WTC11 (cell line): ENCODE measurements at regions not wholly inside any gene's neighbourhood (a gene's known extent, or its start where the extent isn't known, plus 50 kb on each side); places are given as distances from the start of the nearest gene placed in this dataset.

ENCODE experiments used
- ATAC-seq: fragments of 200-7000 bp; cut with Tn5 transposase; 2 replicates; pipeline ENCODE4 v1.10.0; 2021; ENCODE audit warnings: mild to moderate bottlenecking, moderate library complexity
- CTCF ChIA-PET: fragments of 300-600 bp; sonication (Branson Sonifier 250); formaldehyde crosslinking; loops from one replicate; lab custom pipeline; 2021; ENCODE audit warnings: antibody characterized with exemption; lab: Charles Lee
- POLR2A ChIA-PET: fragments of 350-600 bp; sonication (Branson Sonifier 250); formaldehyde crosslinking; loops from one replicate; lab custom pipeline; 2021; ENCODE audit warnings: antibody characterized with exemption; lab: Charles Lee
- DNase-seq: peaks from one replicate; pipeline ENCODE4 v3.0.0; 2021; ENCODE audit warnings: low spot score
- H3K27ac Mint-ChIP-seq: 2 replicates; pipeline ENCODE4 v1.8.0; 2021; ENCODE audit warnings: mixed read lengths
- H3K27me3 Mint-ChIP-seq: 2 replicates; pipeline ENCODE4 v1.8.0; 2021; ENCODE audit warnings: low read depth, mild to moderate bottlenecking, moderate library complexity, mixed read lengths
- H3K36me3 Mint-ChIP-seq: 2 replicates; pipeline ENCODE4 v1.8.0; 2021; ENCODE audit warnings: mixed read lengths
- H3K4me1 Mint-ChIP-seq: 2 replicates; pipeline ENCODE4 v1.8.0; 2022; ENCODE audit warnings: mixed read lengths
- H3K4me3 Mint-ChIP-seq: 2 replicates; pipeline ENCODE4 v1.8.0; 2021; ENCODE audit warnings: mild to moderate bottlenecking, moderate library complexity, mixed read lengths
- H3K9me3 Mint-ChIP-seq: 2 replicates; pipeline ENCODE4 v1.8.0; 2021; ENCODE audit warnings: mixed read lengths
- CREB1 ChIP-seq: sonication (generic); formaldehyde crosslinking; IDR thresholded peaks from 2 replicates; pipeline ENCODE4 v1.8.0; 2023; ENCODE audit warnings: mild to moderate bottlenecking, missing genetic modification reagents
- FOXK1 ChIP-seq: sonication (generic); formaldehyde crosslinking; IDR thresholded peaks from 2 replicates; pipeline ENCODE4 v1.8.0; 2022; ENCODE audit warnings: mild to moderate bottlenecking, moderate library complexity, missing genetic modification reagents
- JAZF1 ChIP-seq: fragments of 250-450 bp; sonication (Bioruptor Pico); IDR thresholded peaks from 2 replicates; pipeline ENCODE4 v1.9.0; 2021; ENCODE audit warnings: moderate library complexity, mild to moderate bottlenecking, inconsistent platforms
- KAT7 ChIP-seq: sonication (generic); formaldehyde crosslinking; IDR thresholded peaks from 2 replicates; pipeline ENCODE4 v1.8.1; 2023; ENCODE audit warnings: missing genetic modification reagents, mild to moderate bottlenecking, borderline replicate concordance
- MYBL2 ChIP-seq: sonication (generic); formaldehyde crosslinking; IDR thresholded peaks from 2 replicates; pipeline ENCODE4 v1.8.1; 2023; ENCODE audit warnings: mild to moderate bottlenecking, moderate library complexity, missing genetic modification reagents
- NFYB ChIP-seq: sonication (generic); formaldehyde crosslinking; conservative IDR thresholded peaks from 2 replicates; pipeline ENCODE4 v1.8.0; 2022; ENCODE audit warnings: low read depth, missing genetic modification reagents
- TEAD4 ChIP-seq: sonication (generic); formaldehyde crosslinking; IDR thresholded peaks from 2 replicates; pipeline ENCODE4 v1.8.0; 2022; ENCODE audit warnings: mild to moderate bottlenecking, missing genetic modification reagents
- ZNF671 ChIP-seq: fragments of 250-450 bp; sonication (Bioruptor Pico); IDR thresholded peaks from 2 replicates; pipeline ENCODE4 v1.8.0; 2021; ENCODE audit warnings: mild to moderate bottlenecking
- TF ChIP-seq, protein P1 (sequence below): fragments of 250-450 bp; sonication (Bioruptor Pico); IDR thresholded peaks from 2 replicates; pipeline ENCODE4 v1.9.0; 2021; ENCODE audit warnings: mild to moderate bottlenecking, borderline replicate concordance
- TF ChIP-seq, protein P2 (sequence below): sonication (generic); formaldehyde crosslinking; IDR thresholded peaks from 2 replicates; pipeline ENCODE4 v1.8.0; 2022; ENCODE audit warnings: mild to moderate bottlenecking, missing genetic modification reagents
- TF ChIP-seq, protein P3 (sequence below): sonication (generic); formaldehyde crosslinking; conservative IDR thresholded peaks from 2 replicates; pipeline ENCODE4 v1.8.1; 2023; ENCODE audit warnings: mild to moderate bottlenecking, low read depth, missing genetic modification reagents, moderate library complexity
- TF ChIP-seq, protein P4 (sequence below): sonication (generic); formaldehyde crosslinking; IDR thresholded peaks from 2 replicates; pipeline ENCODE4 v1.8.0; 2022; ENCODE audit warnings: missing genetic modification reagents
- TF ChIP-seq, protein P5 (sequence below): sonication (generic); formaldehyde crosslinking; IDR thresholded peaks from 2 replicates; pipeline ENCODE4 v1.8.1; 2022; ENCODE audit warnings: mild to moderate bottlenecking, moderate library complexity, missing genetic modification reagents
- TF ChIP-seq, protein P6 (sequence below): fragments of 250-450 bp; sonication (Bioruptor Pico); IDR thresholded peaks from 2 replicates; pipeline ENCODE4 v2.1.2; 2022; ENCODE audit warnings: mild to moderate bottlenecking, moderate library complexity
- TF ChIP-seq, protein P7 (sequence below): sonication (generic); formaldehyde crosslinking; IDR thresholded peaks from 2 replicates; pipeline ENCODE4 v1.8.1; 2022; ENCODE audit warnings: mild to moderate bottlenecking, missing genetic modification reagents, moderate library complexity, borderline replicate concordance
- TF ChIP-seq, protein P8 (sequence below): sonication (generic); formaldehyde crosslinking; conservative IDR thresholded peaks from 2 replicates; pipeline ENCODE4 v1.8.1; 2022; ENCODE audit warnings: mild to moderate bottlenecking, missing genetic modification reagents
- TF ChIP-seq, protein P9 (sequence below): sonication (generic); formaldehyde crosslinking; IDR thresholded peaks from 2 replicates; pipeline ENCODE4 v1.8.0; 2022; ENCODE audit warnings: mild to moderate bottlenecking, missing genetic modification reagents
- TF ChIP-seq, protein P10 (sequence below): sonication (generic); formaldehyde crosslinking; IDR thresholded peaks from 2 replicates; pipeline ENCODE4 v1.8.0; 2023; ENCODE audit warnings: missing genetic modification reagents

DNA sequence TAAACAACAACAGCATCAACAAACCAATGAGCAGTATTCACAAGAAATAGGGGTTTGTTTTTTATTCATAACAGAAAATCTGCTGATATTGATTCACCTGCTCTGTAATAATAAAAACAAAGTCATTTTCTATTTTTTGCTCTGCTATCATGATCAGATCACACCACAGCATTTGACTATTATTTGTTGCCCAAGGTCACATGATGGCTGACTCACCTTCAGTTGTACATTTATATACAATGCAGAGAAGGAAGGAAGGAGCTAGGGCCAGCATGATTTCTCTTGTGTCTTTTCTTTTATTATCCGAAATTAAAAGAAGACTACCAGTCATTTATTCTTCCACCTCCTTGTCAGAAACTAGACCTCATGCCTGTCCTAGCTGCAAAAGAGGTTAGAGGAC lies 1427.7 kb upstream of the CELF4 start (continued):
- TF ChIP-seq, protein P1, sequence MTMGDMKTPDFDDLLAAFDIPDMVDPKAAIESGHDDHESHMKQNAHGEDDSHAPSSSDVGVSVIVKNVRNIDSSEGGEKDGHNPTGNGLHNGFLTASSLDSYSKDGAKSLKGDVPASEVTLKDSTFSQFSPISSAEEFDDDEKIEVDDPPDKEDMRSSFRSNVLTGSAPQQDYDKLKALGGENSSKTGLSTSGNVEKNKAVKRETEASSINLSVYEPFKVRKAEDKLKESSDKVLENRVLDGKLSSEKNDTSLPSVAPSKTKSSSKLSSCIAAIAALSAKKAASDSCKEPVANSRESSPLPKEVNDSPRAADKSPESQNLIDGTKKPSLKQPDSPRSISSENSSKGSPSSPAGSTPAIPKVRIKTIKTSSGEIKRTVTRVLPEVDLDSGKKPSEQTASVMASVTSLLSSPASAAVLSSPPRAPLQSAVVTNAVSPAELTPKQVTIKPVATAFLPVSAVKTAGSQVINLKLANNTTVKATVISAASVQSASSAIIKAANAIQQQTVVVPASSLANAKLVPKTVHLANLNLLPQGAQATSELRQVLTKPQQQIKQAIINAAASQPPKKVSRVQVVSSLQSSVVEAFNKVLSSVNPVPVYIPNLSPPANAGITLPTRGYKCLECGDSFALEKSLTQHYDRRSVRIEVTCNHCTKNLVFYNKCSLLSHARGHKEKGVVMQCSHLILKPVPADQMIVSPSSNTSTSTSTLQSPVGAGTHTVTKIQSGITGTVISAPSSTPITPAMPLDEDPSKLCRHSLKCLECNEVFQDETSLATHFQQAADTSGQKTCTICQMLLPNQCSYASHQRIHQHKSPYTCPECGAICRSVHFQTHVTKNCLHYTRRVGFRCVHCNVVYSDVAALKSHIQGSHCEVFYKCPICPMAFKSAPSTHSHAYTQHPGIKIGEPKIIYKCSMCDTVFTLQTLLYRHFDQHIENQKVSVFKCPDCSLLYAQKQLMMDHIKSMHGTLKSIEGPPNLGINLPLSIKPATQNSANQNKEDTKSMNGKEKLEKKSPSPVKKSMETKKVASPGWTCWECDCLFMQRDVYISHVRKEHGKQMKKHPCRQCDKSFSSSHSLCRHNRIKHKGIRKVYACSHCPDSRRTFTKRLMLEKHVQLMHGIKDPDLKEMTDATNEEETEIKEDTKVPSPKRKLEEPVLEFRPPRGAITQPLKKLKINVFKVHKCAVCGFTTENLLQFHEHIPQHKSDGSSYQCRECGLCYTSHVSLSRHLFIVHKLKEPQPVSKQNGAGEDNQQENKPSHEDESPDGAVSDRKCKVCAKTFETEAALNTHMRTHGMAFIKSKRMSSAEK (CRISPR knock-in tag): no peak
- no peak for TF ChIP-seq MYBL2 (CRISPR knock-in tag)
- TF ChIP-seq, protein P2, sequence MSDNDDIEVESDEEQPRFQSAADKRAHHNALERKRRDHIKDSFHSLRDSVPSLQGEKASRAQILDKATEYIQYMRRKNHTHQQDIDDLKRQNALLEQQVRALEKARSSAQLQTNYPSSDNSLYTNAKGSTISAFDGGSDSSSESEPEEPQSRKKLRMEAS (CRISPR knock-in tag): no peak
- TF ChIP-seq TEAD4: no peak
- no peak for TF ChIP-seq FOXK1 (CRISPR knock-in tag)

DNA sequence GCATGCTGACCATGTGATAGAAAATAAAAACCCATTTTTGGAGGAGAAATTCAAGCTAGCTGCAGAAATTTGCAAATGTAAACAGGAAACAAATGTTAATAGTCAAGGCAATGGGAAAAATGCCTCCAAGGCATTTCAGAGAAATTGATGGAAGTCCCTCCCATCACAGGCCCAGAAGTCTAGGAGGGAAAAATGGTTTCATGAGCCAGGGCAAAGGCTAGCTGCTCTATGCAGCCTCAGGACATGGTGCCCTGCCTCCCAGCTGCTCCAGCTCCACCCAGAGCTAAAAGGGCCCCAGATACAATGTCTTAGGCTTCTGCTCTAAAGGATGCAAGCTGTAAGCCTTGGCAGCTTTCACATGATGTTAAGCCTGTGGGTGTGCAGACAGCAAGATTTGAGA lies 1419.4 kb upstream of the CELF4 start:
- Mint-ChIP-seq H3K36me3 (peaks cover 20% of the 10 kb centered on the region), H3K27me3 (no peaks in the 10 kb centered on the region; the same call in 1 of the 2 replicates), H3K9me3 (peaks cover 34% of the 10 kb centered on the region), H3K27ac (no peak overlapping the region), H3K4me3 (no peak overlapping the region), H3K4me1 (no peaks in the 10 kb centered on the region)
- CTCF ChIA-PET: no interaction called here
- DNase-seq (no peak), ATAC-seq (no peak)
- POLR2A ChIA-PET: no interaction called here
- TF ChIP-seq JAZF1 (CRISPR knock-in tag) (no peak), CREB1 (no peak), KAT7 (CRISPR knock-in tag) (no peak), NFYB (CRISPR knock-in tag) (no peak), ZNF671 (CRISPR knock-in tag) (no peak)
- TF ChIP-seq, protein P3, sequence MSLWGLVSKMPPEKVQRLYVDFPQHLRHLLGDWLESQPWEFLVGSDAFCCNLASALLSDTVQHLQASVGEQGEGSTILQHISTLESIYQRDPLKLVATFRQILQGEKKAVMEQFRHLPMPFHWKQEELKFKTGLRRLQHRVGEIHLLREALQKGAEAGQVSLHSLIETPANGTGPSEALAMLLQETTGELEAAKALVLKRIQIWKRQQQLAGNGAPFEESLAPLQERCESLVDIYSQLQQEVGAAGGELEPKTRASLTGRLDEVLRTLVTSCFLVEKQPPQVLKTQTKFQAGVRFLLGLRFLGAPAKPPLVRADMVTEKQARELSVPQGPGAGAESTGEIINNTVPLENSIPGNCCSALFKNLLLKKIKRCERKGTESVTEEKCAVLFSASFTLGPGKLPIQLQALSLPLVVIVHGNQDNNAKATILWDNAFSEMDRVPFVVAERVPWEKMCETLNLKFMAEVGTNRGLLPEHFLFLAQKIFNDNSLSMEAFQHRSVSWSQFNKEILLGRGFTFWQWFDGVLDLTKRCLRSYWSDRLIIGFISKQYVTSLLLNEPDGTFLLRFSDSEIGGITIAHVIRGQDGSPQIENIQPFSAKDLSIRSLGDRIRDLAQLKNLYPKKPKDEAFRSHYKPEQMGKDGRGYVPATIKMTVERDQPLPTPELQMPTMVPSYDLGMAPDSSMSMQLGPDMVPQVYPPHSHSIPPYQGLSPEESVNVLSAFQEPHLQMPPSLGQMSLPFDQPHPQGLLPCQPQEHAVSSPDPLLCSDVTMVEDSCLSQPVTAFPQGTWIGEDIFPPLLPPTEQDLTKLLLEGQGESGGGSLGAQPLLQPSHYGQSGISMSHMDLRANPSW (CRISPR knock-in tag): no peak
- TF ChIP-seq, protein P4, sequence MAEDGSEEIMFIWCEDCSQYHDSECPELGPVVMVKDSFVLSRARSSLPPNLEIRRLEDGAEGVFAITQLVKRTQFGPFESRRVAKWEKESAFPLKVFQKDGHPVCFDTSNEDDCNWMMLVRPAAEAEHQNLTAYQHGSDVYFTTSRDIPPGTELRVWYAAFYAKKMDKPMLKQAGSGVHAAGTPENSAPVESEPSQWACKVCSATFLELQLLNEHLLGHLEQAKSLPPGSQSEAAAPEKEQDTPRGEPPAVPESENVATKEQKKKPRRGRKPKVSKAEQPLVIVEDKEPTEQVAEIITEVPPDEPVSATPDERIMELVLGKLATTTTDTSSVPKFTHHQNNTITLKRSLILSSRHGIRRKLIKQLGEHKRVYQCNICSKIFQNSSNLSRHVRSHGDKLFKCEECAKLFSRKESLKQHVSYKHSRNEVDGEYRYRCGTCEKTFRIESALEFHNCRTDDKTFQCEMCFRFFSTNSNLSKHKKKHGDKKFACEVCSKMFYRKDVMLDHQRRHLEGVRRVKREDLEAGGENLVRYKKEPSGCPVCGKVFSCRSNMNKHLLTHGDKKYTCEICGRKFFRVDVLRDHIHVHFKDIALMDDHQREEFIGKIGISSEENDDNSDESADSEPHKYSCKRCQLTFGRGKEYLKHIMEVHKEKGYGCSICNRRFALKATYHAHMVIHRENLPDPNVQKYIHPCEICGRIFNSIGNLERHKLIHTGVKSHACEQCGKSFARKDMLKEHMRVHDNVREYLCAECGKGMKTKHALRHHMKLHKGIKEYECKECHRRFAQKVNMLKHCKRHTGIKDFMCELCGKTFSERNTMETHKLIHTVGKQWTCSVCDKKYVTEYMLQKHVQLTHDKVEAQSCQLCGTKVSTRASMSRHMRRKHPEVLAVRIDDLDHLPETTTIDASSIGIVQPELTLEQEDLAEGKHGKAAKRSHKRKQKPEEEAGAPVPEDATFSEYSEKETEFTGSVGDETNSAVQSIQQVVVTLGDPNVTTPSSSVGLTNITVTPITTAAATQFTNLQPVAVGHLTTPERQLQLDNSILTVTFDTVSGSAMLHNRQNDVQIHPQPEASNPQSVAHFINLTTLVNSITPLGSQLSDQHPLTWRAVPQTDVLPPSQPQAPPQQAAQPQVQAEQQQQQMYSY (CRISPR knock-in tag): no peak
- TF ChIP-seq, protein P5, sequence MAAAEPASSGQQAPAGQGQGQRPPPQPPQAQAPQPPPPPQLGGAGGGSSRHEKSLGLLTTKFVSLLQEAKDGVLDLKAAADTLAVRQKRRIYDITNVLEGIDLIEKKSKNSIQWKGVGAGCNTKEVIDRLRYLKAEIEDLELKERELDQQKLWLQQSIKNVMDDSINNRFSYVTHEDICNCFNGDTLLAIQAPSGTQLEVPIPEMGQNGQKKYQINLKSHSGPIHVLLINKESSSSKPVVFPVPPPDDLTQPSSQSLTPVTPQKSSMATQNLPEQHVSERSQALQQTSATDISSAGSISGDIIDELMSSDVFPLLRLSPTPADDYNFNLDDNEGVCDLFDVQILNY (CRISPR knock-in tag): no peak
- TF ChIP-seq, protein P6, sequence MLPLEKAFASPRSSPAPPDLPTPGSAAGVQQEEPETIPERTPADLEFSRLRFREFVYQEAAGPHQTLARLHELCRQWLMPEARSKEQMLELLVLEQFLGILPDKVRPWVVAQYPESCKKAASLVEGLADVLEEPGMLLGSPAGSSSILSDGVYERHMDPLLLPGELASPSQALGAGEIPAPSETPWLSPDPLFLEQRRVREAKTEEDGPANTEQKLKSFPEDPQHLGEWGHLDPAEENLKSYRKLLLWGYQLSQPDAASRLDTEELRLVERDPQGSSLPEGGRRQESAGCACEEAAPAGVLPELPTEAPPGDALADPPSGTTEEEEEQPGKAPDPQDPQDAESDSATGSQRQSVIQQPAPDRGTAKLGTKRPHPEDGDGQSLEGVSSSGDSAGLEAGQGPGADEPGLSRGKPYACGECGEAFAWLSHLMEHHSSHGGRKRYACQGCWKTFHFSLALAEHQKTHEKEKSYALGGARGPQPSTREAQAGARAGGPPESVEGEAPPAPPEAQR: no peak
- TF ChIP-seq, protein P7, sequence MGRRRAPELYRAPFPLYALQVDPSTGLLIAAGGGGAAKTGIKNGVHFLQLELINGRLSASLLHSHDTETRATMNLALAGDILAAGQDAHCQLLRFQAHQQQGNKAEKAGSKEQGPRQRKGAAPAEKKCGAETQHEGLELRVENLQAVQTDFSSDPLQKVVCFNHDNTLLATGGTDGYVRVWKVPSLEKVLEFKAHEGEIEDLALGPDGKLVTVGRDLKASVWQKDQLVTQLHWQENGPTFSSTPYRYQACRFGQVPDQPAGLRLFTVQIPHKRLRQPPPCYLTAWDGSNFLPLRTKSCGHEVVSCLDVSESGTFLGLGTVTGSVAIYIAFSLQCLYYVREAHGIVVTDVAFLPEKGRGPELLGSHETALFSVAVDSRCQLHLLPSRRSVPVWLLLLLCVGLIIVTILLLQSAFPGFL: no peak
- TF ChIP-seq, protein P8, sequence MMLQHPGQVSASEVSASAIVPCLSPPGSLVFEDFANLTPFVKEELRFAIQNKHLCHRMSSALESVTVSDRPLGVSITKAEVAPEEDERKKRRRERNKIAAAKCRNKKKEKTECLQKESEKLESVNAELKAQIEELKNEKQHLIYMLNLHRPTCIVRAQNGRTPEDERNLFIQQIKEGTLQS (CRISPR knock-in tag): no peak
- TF ChIP-seq, protein P9, sequence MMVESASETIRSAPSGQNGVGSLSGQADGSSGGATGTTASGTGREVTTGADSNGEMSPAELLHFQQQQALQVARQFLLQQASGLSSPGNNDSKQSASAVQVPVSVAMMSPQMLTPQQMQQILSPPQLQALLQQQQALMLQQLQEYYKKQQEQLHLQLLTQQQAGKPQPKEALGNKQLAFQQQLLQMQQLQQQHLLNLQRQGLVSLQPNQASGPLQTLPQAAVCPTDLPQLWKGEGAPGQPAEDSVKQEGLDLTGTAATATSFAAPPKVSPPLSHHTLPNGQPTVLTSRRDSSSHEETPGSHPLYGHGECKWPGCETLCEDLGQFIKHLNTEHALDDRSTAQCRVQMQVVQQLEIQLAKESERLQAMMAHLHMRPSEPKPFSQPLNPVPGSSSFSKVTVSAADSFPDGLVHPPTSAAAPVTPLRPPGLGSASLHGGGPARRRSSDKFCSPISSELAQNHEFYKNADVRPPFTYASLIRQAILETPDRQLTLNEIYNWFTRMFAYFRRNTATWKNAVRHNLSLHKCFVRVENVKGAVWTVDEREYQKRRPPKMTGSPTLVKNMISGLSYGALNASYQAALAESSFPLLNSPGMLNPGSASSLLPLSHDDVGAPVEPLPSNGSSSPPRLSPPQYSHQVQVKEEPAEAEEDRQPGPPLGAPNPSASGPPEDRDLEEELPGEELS (CRISPR knock-in tag): no peak
- TF ChIP-seq, protein P10, sequence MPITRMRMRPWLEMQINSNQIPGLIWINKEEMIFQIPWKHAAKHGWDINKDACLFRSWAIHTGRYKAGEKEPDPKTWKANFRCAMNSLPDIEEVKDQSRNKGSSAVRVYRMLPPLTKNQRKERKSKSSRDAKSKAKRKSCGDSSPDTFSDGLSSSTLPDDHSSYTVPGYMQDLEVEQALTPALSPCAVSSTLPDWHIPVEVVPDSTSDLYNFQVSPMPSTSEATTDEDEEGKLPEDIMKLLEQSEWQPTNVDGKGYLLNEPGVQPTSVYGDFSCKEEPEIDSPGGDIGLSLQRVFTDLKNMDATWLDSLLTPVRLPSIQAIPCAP (CRISPR knock-in tag): no peak
